ENCODE measurements at regions not wholly inside any gene's neighbourhood (a gene's known extent, or its start where the extent isn't known, plus 50 kb on each side); places are given as distances from the start of the nearest gene placed in this dataset.

DNA sequence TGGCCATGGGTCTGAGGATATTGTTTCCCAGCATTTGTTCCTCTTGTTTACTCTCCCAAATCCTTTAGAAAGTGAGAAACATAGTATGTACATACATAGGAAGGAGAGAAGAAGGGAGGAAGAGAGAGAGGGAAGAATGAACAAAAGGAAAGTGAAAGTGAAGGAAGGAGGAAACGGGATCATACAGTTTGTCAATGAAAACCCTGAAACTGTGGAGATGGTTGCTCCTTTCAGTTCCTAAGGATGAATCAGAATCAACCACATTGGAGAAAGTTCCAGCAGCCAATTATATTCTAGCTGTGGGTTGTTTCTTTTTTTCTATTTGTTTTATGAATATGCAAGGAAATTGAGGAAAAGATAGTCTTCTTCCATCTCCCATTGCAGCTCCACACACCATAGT, 396.5 kb downstream of the MLLT3 start:
- TF ChIP-seq, protein P1, sequence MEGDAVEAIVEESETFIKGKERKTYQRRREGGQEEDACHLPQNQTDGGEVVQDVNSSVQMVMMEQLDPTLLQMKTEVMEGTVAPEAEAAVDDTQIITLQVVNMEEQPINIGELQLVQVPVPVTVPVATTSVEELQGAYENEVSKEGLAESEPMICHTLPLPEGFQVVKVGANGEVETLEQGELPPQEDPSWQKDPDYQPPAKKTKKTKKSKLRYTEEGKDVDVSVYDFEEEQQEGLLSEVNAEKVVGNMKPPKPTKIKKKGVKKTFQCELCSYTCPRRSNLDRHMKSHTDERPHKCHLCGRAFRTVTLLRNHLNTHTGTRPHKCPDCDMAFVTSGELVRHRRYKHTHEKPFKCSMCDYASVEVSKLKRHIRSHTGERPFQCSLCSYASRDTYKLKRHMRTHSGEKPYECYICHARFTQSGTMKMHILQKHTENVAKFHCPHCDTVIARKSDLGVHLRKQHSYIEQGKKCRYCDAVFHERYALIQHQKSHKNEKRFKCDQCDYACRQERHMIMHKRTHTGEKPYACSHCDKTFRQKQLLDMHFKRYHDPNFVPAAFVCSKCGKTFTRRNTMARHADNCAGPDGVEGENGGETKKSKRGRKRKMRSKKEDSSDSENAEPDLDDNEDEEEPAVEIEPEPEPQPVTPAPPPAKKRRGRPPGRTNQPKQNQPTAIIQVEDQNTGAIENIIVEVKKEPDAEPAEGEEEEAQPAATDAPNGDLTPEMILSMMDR (conservative IDR thresholded peaks at IDR 0.05; ENCODE audit: low read length): no peak
- TF ChIP-seq EZH2phosphoT487 (IDR thresholded peaks at IDR 0.05; ENCODE audit: borderline replicate concordance, low read depth, low read length): no peak

Measured in OCI-LY7 (cell line).